ENCODE measurements at regions not wholly inside any gene's neighbourhood (a gene's known extent, or its start where the extent isn't known, plus 50 kb on each side); places are given as distances from the start of the nearest gene placed in this dataset.

GRCh38 chr11:16685914-16686313 lies 52.5 kb upstream of the C11orf58 start:
- TF ChIP-seq GATA3 (IDR thresholded peaks at IDR 0.05; ENCODE audit: low read depth, low read length): no peak
- no peak for TF ChIP-seq GATA2 (IDR thresholded peaks at IDR 0.05; ENCODE audit: low read depth, low read length)

GRCh38 chr11:16678466-16679116 lies 59.9 kb upstream of the C11orf58 start:
- TF ChIP-seq GATA2 (IDR thresholded peaks at IDR 0.05; ENCODE audit: low read depth, low read length) (no peak), GATA3 (IDR thresholded peaks at IDR 0.05; ENCODE audit: low read depth, low read length) (no peak)

- TF ChIP-seq GATA2 (IDR thresholded peaks at IDR 0.05; ENCODE audit: low read depth, low read length) (no peak), GATA3 (IDR thresholded peaks at IDR 0.05; ENCODE audit: low read depth, low read length) (no peak)
These were observed 68.5 kb upstream of the C11orf58 start for GRCh38 chr11:16669799-16670415.

GRCh38 chr11:16632295-16633200 lies 105.9 kb upstream of the C11orf58 start:
- TF ChIP-seq GATA2 (IDR thresholded peaks at IDR 0.05; ENCODE audit: low read depth, low read length) (no peak), GATA3 (IDR thresholded peaks at IDR 0.05; ENCODE audit: low read depth, low read length) (no peak)

- TF ChIP-seq GATA3 (IDR thresholded peaks at IDR 0.05; ENCODE audit: low read depth, low read length) (no peak), GATA2 (IDR thresholded peaks at IDR 0.05; ENCODE audit: low read depth, low read length) (no peak)
These were observed 107.8 kb upstream of the C11orf58 start for GRCh38 chr11:16630651-16631050.

- TF ChIP-seq GATA3 (IDR thresholded peaks at IDR 0.05; ENCODE audit: low read depth, low read length) (no peak), GATA2 (IDR thresholded peaks at IDR 0.05; ENCODE audit: low read depth, low read length) (no peak)
These were observed 120.0 kb upstream of the C11orf58 start for GRCh38 chr11:16618431-16618830.

- no peak for TF ChIP-seq GATA2 (IDR thresholded peaks at IDR 0.05; ENCODE audit: low read depth, low read length)
- no peak for TF ChIP-seq GATA3 (IDR thresholded peaks at IDR 0.05; ENCODE audit: low read depth, low read length)
These were observed 123.0 kb upstream of the C11orf58 start for GRCh38 chr11:16615480-16615879.

- TF ChIP-seq GATA3 (IDR thresholded peaks at IDR 0.05; ENCODE audit: low read depth, low read length) (no peak), GATA2 (IDR thresholded peaks at IDR 0.05; ENCODE audit: low read depth, low read length) (no peak)
These were observed 124.7 kb upstream of the C11orf58 start for GRCh38 chr11:16613512-16614381.

GRCh38 chr11:16613262-16613511 lies 125.3 kb upstream of the C11orf58 start:
- no peak for TF ChIP-seq GATA3 (IDR thresholded peaks at IDR 0.05; ENCODE audit: low read depth, low read length)
- TF ChIP-seq GATA2 (IDR thresholded peaks at IDR 0.05; ENCODE audit: low read depth, low read length): no peak

GRCh38 chr11:16612566-16613261 lies 125.7 kb upstream of the C11orf58 start:
- TF ChIP-seq GATA2 (IDR thresholded peaks at IDR 0.05; ENCODE audit: low read depth, low read length): no peak
- TF ChIP-seq GATA3 (IDR thresholded peaks at IDR 0.05; ENCODE audit: low read depth, low read length): no peak

GRCh38 chr11:16611926-16612565 lies 126.4 kb upstream of the C11orf58 start:
- TF ChIP-seq GATA2 (IDR thresholded peaks at IDR 0.05; ENCODE audit: low read depth, low read length) (peak; percentile 81), GATA3 (IDR thresholded peaks at IDR 0.05; ENCODE audit: low read depth, low read length) (no peak)

GRCh38 chr11:16611401-16611921 lies 127.0 kb upstream of the C11orf58 start:
- no peak for TF ChIP-seq GATA2 (IDR thresholded peaks at IDR 0.05; ENCODE audit: low read depth, low read length)
- TF ChIP-seq GATA3 (IDR thresholded peaks at IDR 0.05; ENCODE audit: low read depth, low read length): no peak
